ENCODE measurements at regions not wholly inside any gene's neighbourhood (a gene's known extent, or its start where the extent isn't known, plus 50 kb on each side); places are given as distances from the start of the nearest gene placed in this dataset.
A peak's percentile ranks its signal among the peaks of the same experiment; 100 is the strongest.

DNA sequence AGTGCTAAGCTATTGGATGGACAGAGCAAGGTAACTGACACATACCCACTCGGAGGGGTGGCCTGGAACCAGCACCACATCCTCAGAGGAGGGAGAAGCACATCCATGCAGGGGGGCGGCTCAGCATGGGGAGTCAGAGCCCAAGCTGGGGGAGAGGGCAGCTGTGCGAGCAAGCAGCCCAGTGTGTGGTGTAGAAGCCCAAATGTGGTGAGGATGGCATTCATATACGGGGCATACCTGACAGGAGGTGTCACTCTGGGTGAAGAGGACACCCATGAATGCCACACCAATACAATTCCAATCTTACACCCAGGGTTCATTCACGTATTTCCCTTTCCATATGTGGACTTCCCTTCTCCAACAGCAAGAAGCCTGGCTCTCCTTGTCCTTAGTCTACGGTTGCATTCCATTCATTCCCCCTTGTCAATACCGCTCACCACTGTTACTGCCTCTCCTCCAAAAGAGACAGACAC is 58.7 kb upstream of the ACAN start:
- Histone ChIP-seq H3K4me3 (peak overlapping the region in 1 of 2 donors; percentile 35), H3K9me3 (no peaks in the 10 kb centered on the region), H3K27ac (peak overlapping the region; percentile 70 to 85), H3K27me3 (no peaks in the 10 kb centered on the region), H3K4me1 (peaks cover 4 to 48% of the 10 kb centered on the region in 2 donors), H3K36me3 (no peaks in the 10 kb centered on the region)
- no peak for DNase-seq (ENCODE audit: low spot score in 2 of 2)
- TF ChIP-seq, protein P1, sequence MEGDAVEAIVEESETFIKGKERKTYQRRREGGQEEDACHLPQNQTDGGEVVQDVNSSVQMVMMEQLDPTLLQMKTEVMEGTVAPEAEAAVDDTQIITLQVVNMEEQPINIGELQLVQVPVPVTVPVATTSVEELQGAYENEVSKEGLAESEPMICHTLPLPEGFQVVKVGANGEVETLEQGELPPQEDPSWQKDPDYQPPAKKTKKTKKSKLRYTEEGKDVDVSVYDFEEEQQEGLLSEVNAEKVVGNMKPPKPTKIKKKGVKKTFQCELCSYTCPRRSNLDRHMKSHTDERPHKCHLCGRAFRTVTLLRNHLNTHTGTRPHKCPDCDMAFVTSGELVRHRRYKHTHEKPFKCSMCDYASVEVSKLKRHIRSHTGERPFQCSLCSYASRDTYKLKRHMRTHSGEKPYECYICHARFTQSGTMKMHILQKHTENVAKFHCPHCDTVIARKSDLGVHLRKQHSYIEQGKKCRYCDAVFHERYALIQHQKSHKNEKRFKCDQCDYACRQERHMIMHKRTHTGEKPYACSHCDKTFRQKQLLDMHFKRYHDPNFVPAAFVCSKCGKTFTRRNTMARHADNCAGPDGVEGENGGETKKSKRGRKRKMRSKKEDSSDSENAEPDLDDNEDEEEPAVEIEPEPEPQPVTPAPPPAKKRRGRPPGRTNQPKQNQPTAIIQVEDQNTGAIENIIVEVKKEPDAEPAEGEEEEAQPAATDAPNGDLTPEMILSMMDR (IDR thresholded peaks at IDR 0.05): no peak
- intact Hi-C loops (cut with DNase I): loop anchor here (5.0 kb wide), 1 partner anchor 87 kb away; no protein-coding TSS in a partner anchor

DNA sequence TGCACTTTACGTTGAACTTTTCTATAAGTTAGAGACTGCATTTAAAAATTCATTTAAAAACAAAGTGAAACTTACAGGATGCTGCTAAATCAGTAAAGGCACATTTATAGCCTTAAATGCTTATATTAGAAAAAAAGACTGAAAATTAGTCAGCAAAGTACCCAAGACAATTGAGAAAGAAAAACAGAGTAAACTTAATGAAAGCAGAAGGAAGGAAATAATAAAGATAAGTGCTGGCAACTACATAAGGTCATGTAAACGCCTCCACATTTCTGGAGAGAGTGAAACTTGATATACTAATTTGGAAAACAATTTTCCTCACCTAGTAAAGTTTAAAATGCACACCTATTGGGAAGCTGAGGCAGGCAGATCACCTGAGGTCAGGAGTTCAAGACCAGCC is 58.2 kb upstream of the ACAN start:
- H3K36me3 ChIP-seq: no peaks in the 10 kb centered on the region
- TF ChIP-seq, protein P1 (IDR thresholded peaks at IDR 0.05): no peak

DNA sequence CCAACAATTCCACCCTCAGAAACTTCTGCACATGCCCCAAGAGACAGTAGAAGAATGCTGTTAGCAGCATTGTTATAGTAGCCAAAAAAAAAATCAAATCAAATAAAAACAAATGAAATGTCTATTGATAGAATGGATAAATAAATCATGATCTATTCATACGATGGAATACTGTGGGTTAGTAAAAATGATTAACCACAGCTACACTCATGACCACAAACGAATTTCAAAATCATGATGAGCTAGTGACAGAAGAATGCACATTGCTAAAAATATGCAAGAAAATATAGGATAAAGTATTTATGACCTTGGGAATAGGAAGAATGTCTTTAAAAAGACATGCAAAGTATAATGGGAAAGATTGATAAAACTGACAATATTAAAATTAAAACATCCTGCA is 57.5 kb upstream of the ACAN start:
- Histone ChIP-seq H3K36me3 (no peaks in the 10 kb centered on the region), H3K9me3 (no peaks in the 10 kb centered on the region), H3K27ac (peak overlapping the region; percentile 70 to 85), H3K4me1 (peaks cover 4 to 48% of the 10 kb centered on the region in 2 donors), H3K4me3 (no peak overlapping the region), H3K27me3 (no peaks in the 10 kb centered on the region)
- TF ChIP-seq, protein P1 (IDR thresholded peaks at IDR 0.05): no peak
- DNase-seq (ENCODE audit: low spot score in 2 of 2): no peak
- intact Hi-C loops (cut with DNase I): loop anchor here (2.0 to 5.0 kb wide), 2 partner anchors 37 to 88 kb away; no protein-coding TSS in a partner anchor

More for the DNA sequence above, 58.2 kb upstream of the ACAN start:
- H3K27ac ChIP-seq: peak overlapping the region; percentile 70 to 85
- H3K4me1 ChIP-seq: peaks cover 4 to 48% of the 10 kb centered on the region in 2 donors
- no peaks in the 10 kb centered on the region for H3K9me3 ChIP-seq
- peak overlapping the region in 1 of 2 donors; percentile 35 for H3K4me3 ChIP-seq
- no peak for DNase-seq (ENCODE audit: low spot score in 2 of 2)
- intact Hi-C loops (cut with DNase I): loop anchor here (5.0 kb wide), 1 partner anchor 88 kb away; no protein-coding TSS in a partner anchor
- H3K27me3 ChIP-seq: no peaks in the 10 kb centered on the region

DNA sequence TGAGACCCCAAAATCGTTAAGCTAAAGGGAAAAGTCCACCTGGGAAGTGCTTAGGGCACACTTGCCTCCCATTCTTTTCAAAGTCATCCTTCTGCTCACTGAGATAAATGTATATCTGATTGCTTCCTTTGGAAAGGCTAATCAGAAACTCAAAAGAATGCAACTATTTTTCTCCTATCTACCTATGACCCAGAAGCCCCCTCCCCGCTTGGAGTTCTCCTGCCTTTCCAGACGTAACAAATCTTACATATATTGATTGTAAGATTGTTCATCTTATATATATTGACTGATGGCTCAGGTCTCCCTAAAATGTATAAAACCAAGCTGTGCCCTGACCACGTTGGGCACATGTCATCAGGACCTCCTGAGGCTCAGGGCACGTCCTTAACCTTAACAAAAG is 56.8 kb upstream of the ACAN start:
- no peak for DNase-seq (ENCODE audit: low spot score in 2 of 2)
- H3K9me3 ChIP-seq: no peaks in the 10 kb centered on the region
- intact Hi-C loops (cut with DNase I): loop anchor here (2.0 to 5.0 kb wide), 2 partner anchors 38 to 89 kb away; no protein-coding TSS in a partner anchor
- H3K4me1 ChIP-seq: peaks cover 4 to 48% of the 10 kb centered on the region in 2 donors
- H3K4me3 ChIP-seq: no peak overlapping the region
- H3K27me3 ChIP-seq: no peaks in the 10 kb centered on the region
- peak overlapping the region; percentile 76 to 85 for H3K27ac ChIP-seq
- no peaks in the 10 kb centered on the region for H3K36me3 ChIP-seq
- TF ChIP-seq, protein P1 (IDR thresholded peaks at IDR 0.05): no peak

DNA sequence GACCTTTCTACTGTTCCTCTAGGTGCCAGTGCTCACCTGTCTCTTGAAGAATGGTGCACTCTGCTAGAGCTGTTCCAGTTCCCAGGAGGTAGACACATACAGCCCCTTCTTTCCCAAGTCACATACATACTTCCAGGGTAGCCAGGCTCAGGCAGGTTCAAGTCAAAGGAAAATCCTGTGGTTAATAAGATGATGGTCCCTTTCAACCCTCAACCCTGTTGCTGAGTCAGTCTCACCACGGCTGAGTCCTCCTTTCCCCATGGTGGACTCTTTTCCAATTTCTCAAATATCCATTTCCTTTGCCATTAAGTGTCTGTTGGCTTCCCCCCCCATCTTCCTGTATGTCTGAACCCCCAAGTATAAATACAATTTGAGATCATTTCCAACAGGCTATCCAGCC is 56.1 kb upstream of the ACAN start:
- peaks cover 4 to 48% of the 10 kb centered on the region in 2 donors for H3K4me1 ChIP-seq

More for the DNA sequence above, 56.1 kb upstream of the ACAN start:
- H3K27ac ChIP-seq: peak overlapping the region; percentile 76 to 85
- intact Hi-C loops (cut with DNase I): loop anchor here (2.0 to 5.0 kb wide), 2 partner anchors 38 to 90 kb away; no protein-coding TSS in a partner anchor
- TF ChIP-seq, protein P1 (IDR thresholded peaks at IDR 0.05): no peak
- no peaks in the 10 kb centered on the region for H3K36me3 ChIP-seq
- DNase-seq (ENCODE audit: low spot score in 2 of 2): no peak
- no peaks in the 10 kb centered on the region for H3K9me3 ChIP-seq
- no peak overlapping the region for H3K4me3 ChIP-seq
- no peaks in the 10 kb centered on the region for H3K27me3 ChIP-seq
